RWPE2 (cell line): ENCODE measurements at regions not wholly inside any gene's neighbourhood (a gene's known extent, or its start where the extent isn't known, plus 50 kb on each side); places are given as distances from the start of the nearest gene placed in this dataset.

Experiments used
- ATAC-seq: fragments of 200-7000 bp; cut with Tn5 transposase; 3 replicates; pipeline ENCODE4 v1.9.1; 2021; ENCODE audit warnings: low read depth
- DNase-seq: peaks from one replicate; pipeline ENCODE4 v3.0.0-alpha.2; 2020; ENCODE audit warnings: low spot score
- H3K27ac ChIP-seq: fragments of 450-650 bp; 2 replicates; pipeline ENCODE4 v1.5.1; 2017; ENCODE audit warnings: mild to moderate bottlenecking; ENCODE audit not compliant: poor library complexity, severe bottlenecking
- H3K27me3 ChIP-seq: fragments of 250-450 bp; sonication (Bioruptor Pico); 2 replicates; pipeline ENCODE4 v1.5.1; 2021; ENCODE audit warnings: mild to moderate bottlenecking, moderate library complexity; ENCODE audit not compliant: insufficient read depth, poor library complexity, severe bottlenecking
- H3K36me3 ChIP-seq: fragments of 250-450 bp; sonication (Bioruptor Pico); 2 replicates; pipeline ENCODE4 v1.5.1; 2020; ENCODE audit warnings: low read depth, mild to moderate bottlenecking, moderate library complexity
- H3K4me1 ChIP-seq: fragments of 250-450 bp; sonication (Bioruptor Pico); 2 replicates; pipeline ENCODE4 v1.5.1; 2021; ENCODE audit warnings: mild to moderate bottlenecking, moderate library complexity; ENCODE audit not compliant: insufficient read depth, poor library complexity, severe bottlenecking
- H3K4me3 ChIP-seq: fragments of 250-450 bp; sonication (Bioruptor Pico); 2 replicates; pipeline ENCODE4 v1.5.1; 2021; ENCODE audit warnings: mild to moderate bottlenecking, moderate library complexity; ENCODE audit not compliant: severe bottlenecking
- H3K9me3 ChIP-seq: fragments of 250-450 bp; sonication (Bioruptor Pico); 2 replicates; pipeline ENCODE4 v1.5.1; 2021; ENCODE audit warnings: mild to moderate bottlenecking, moderate library complexity; ENCODE audit not compliant: severe bottlenecking
- CTCF ChIP-seq: fragments of 450-650 bp; IDR thresholded peaks from one replicate; pipeline ENCODE4 v1.5.1; 2017; ENCODE audit warnings: mild to moderate bottlenecking, moderate library complexity; ENCODE audit not compliant: poor library complexity, severe bottlenecking

- H3K9me3 ChIP-seq = no peaks in the 10 kb centered on the region
- H3K27ac ChIP-seq = no peak overlapping the region
- peaks cover 3% of the 10 kb centered on the region for H3K27me3 ChIP-seq
- TF ChIP-seq CTCF = no peak
- H3K36me3 ChIP-seq = no peaks in the 10 kb centered on the region
- DNase-seq (no peak), ATAC-seq (no peak)
- H3K4me1 ChIP-seq = no peaks in the 10 kb centered on the region
- no peak overlapping the region for H3K4me3 ChIP-seq
Measured at GRCh38 chr11:98771791-98772190, 249.0 kb upstream of the CNTN5 start.

- Histone ChIP-seq H3K27ac (no peak overlapping the region), H3K9me3 (no peaks in the 10 kb centered on the region), H3K27me3 (peaks cover 7% of the 10 kb centered on the region), H3K4me3 (no peak overlapping the region), H3K4me1 (no peaks in the 10 kb centered on the region), H3K36me3 (no peaks in the 10 kb centered on the region)
- no peak for ATAC-seq
- DNase-seq = no peak
- no peak for TF ChIP-seq CTCF
Measured at GRCh38 chr11:98772893-98773292, 247.9 kb upstream of the CNTN5 start.

- TF ChIP-seq CTCF = no peak
- no peak for ATAC-seq
- H3K27me3 ChIP-seq = peaks cover 7% of the 10 kb centered on the region
- H3K36me3 ChIP-seq = no peaks in the 10 kb centered on the region
- no peak overlapping the region for H3K4me3 ChIP-seq
- no peaks in the 10 kb centered on the region for H3K4me1 ChIP-seq
- no peak overlapping the region for H3K27ac ChIP-seq
- no peaks in the 10 kb centered on the region for H3K9me3 ChIP-seq
- DNase-seq = no peak
Measured at GRCh38 chr11:98793276-98793675, 227.5 kb upstream of the CNTN5 start.

GRCh38 chr11:98798333-98798732, 222.4 kb upstream of the CNTN5 start:
- no peaks in the 10 kb centered on the region for H3K9me3 ChIP-seq
- peaks cover 7% of the 10 kb centered on the region for H3K27me3 ChIP-seq
- no peak overlapping the region for H3K27ac ChIP-seq
- no peak overlapping the region for H3K4me3 ChIP-seq
- TF ChIP-seq CTCF = no peak
- no peaks in the 10 kb centered on the region for H3K4me1 ChIP-seq
- no peaks in the 10 kb centered on the region for H3K36me3 ChIP-seq
- no peak for ATAC-seq
- DNase-seq = no peak

GRCh38 chr11:98800696-98801095, 220.1 kb upstream of the CNTN5 start:
- peaks cover 6% of the 10 kb centered on the region for H3K27me3 ChIP-seq
- no peaks in the 10 kb centered on the region for H3K9me3 ChIP-seq
- H3K27ac ChIP-seq = no peak overlapping the region
- H3K4me1 ChIP-seq = no peaks in the 10 kb centered on the region
- no peak overlapping the region for H3K4me3 ChIP-seq
- no peak for ATAC-seq
- no peak for TF ChIP-seq CTCF
- H3K36me3 ChIP-seq = no peaks in the 10 kb centered on the region
- DNase-seq = no peak
